ENCODE measurements at regions not wholly inside any gene's neighbourhood (a gene's known extent, or its start where the extent isn't known, plus 50 kb on each side); places are given as distances from the start of the nearest gene placed in this dataset.

DNA sequence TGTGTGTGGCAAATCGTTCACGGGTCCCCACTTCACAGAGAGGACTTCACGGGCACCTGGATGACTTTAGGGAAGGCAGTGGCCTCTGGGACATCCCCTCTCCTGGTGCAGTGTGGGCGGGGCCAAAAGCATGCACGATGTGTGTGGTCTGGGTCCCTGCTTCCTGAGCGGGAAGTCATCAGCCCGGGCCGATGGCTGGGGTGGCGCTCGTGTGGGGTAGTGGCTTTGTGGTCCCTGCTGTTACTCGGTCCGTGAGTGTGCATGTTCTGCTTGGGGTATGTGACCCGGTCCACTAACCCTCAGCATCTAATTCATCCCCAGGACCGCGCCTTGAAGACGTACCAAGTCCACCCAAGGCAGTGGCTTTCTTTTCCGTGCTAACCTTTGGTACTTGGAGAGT is 142.5 kb upstream of the RTL1 start:
- no peak overlapping the region for H3K27ac ChIP-seq
- no peak overlapping the region for H3K9ac ChIP-seq (ENCODE audit: insufficient read length)
- no peak for TF ChIP-seq FOXP2 (optimal IDR thresholded peaks at IDR 0.05; ENCODE audit: control extremely low read depth, extremely low read length, insufficient read depth)
- no peak for TF ChIP-seq EZH2 (IDR thresholded peaks at IDR 0.05)
- TF ChIP-seq POLR2AphosphoS5 (IDR thresholded peaks at IDR 0.05; ENCODE audit: borderline replicate concordance, low read depth, low read length), result no peak
- H3K9me3 ChIP-seq (ENCODE audit: low read depth, low read length), result no peaks in the 10 kb centered on the region
- peaks cover 10% of the 10 kb centered on the region; the same call in 1 of the 2 replicates for H3K36me3 ChIP-seq (ENCODE audit: insufficient read depth, low read length)
- H3K4me3 ChIP-seq, result no peak overlapping the region
- no peak for DNase-seq (ENCODE audit: low read depth, low spot score)

DNA sequence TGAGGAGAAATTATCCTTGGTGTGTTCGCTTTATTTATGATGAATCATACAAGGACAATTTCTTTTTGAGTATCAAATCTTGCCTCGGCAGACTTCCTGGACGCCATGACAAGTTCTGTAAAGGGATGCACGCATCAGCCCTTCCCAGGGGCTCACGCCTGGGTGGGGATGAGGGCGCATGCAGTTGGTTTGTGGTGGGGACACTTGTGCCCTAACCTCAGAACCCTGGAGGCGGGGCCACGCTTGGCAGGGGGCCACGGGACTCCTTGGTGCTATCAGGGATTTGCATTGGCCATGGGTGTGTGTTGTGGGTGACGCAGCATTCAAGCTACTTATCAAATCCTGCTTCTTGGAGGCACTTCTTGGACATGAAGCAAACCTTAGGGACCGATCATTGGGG is 143.8 kb upstream of the RTL1 start:
- no peak for DNase-seq (ENCODE audit: low read depth, low spot score)

DNA sequence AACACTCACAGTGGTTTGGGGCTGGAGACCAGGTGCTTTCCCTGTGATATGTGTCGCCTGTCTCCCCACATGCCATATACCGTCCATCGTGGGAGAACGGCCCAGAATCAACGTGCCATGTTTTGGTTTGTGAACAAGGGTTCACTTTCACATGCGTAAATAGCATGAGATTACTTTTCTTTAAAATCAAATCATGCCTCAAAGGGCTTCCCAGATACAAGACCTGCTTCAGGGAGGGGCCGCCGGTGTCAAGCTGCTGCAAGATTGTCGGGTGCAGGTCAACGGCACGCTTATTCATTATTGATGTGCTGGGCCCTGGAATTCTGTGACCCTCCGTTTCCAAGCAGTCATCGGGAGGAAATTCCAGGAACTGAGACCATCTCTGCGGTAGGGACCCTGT is 145.2 kb upstream of the RTL1 start:
- Histone ChIP-seq H3K9ac (ENCODE audit: insufficient read length) (no peak overlapping the region), H3K9me3 (ENCODE audit: low read depth, low read length) (no peaks in the 10 kb centered on the region), H3K4me3 (no peak overlapping the region), H3K27ac (no peak overlapping the region), H3K36me3 (ENCODE audit: insufficient read depth, low read length) (peaks cover 8% of the 10 kb centered on the region; the same call in 1 of the 2 replicates)
- no peak for DNase-seq (ENCODE audit: low read depth, low spot score)
- TF ChIP-seq POLR2AphosphoS5 (IDR thresholded peaks at IDR 0.05; ENCODE audit: borderline replicate concordance, low read depth, low read length) (no peak), FOXP2 (optimal IDR thresholded peaks at IDR 0.05; ENCODE audit: control extremely low read depth, extremely low read length, insufficient read depth) (no peak), EZH2 (IDR thresholded peaks at IDR 0.05) (no peak)

More for the DNA sequence above, 143.8 kb upstream of the RTL1 start:
- no peak for TF ChIP-seq EZH2 (IDR thresholded peaks at IDR 0.05)
- no peak for TF ChIP-seq FOXP2 (optimal IDR thresholded peaks at IDR 0.05; ENCODE audit: control extremely low read depth, extremely low read length, insufficient read depth)
- no peak for TF ChIP-seq POLR2AphosphoS5 (IDR thresholded peaks at IDR 0.05; ENCODE audit: borderline replicate concordance, low read depth, low read length)
- Histone ChIP-seq H3K9me3 (ENCODE audit: low read depth, low read length) (no peaks in the 10 kb centered on the region), H3K27ac (no peak overlapping the region), H3K9ac (ENCODE audit: insufficient read length) (no peak overlapping the region), H3K36me3 (ENCODE audit: insufficient read depth, low read length) (peaks cover 10% of the 10 kb centered on the region; the same call in 1 of the 2 replicates), H3K4me3 (no peak overlapping the region)

- H3K9me3 ChIP-seq (ENCODE audit: low read depth, low read length), result no peaks in the 10 kb centered on the region
- no peak overlapping the region for H3K9ac ChIP-seq (ENCODE audit: insufficient read length)
- H3K4me3 ChIP-seq, result no peak overlapping the region
- H3K36me3 ChIP-seq (ENCODE audit: insufficient read depth, low read length), result peaks cover 3% of the 10 kb centered on the region; the same call in 1 of the 2 replicates
- DNase-seq (ENCODE audit: low read depth, low spot score), result no peak
- TF ChIP-seq POLR2AphosphoS5 (IDR thresholded peaks at IDR 0.05; ENCODE audit: borderline replicate concordance, low read depth, low read length) (no peak), EZH2 (IDR thresholded peaks at IDR 0.05) (no peak), FOXP2 (optimal IDR thresholded peaks at IDR 0.05; ENCODE audit: control extremely low read depth, extremely low read length, insufficient read depth) (no peak)
- H3K27ac ChIP-seq, result no peak overlapping the region
These were observed 146.0 kb upstream of the RTL1 start for GRCh38 chr14:101049511-101049910.

DNA sequence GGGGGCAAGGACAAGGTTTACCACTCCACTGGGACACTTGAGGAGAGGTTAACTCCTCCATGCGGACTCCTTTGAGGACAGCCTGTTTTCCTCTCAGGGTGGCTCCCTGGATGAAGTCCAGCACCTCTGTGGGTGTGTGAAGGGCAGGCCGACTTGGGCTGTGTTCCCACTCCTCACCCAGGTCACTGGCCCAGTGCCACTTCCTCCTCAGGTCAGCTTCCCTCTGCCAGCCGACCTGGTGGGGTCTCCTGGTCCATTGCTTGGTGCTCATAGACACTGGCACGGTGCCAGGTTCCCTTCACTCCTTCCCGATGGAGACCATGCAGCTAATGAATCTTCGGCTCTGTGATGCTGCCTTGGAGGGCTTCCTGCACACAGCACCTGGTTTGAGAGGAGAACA is 146.4 kb upstream of the RTL1 start:
- Histone ChIP-seq H3K4me3 (no peak overlapping the region), H3K9ac (ENCODE audit: insufficient read length) (no peak overlapping the region), H3K27ac (no peak overlapping the region), H3K36me3 (ENCODE audit: insufficient read depth, low read length) (no peaks in the 10 kb centered on the region; the same call in 1 of the 2 replicates), H3K9me3 (ENCODE audit: low read depth, low read length) (no peaks in the 10 kb centered on the region)
- no peak for DNase-seq (ENCODE audit: low read depth, low spot score)
- TF ChIP-seq EZH2 (IDR thresholded peaks at IDR 0.05) (no peak), POLR2AphosphoS5 (IDR thresholded peaks at IDR 0.05; ENCODE audit: borderline replicate concordance, low read depth, low read length) (no peak), FOXP2 (optimal IDR thresholded peaks at IDR 0.05; ENCODE audit: control extremely low read depth, extremely low read length, insufficient read depth) (no peak)

DNA sequence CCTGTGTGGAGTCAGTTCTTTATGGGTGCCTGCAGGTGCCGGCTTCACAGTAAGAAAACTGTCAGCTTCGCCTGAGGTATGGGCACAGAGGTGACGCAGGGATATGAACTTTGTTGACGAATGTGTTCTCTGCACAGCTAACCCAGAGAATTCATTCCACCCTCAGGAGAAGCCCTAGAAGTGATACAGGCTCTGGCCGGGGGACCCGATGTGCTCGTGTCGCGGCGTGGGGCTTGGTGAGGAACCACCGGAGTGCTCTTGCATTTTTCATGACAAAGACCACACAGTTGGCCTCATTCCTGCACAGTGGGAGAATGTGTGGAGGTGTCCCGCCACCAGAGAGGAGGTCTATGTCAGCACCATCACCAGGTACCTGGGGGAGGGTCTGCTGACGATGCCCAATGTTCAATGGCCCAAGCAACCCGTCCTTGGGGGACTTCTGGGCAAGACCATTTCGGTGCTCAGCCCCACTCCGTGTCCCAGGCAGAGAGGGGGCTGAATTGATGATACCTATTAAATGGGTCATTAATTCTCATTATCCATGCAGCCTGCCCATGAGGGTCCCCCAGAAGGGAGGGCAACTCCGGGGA is 147.5 kb upstream of the RTL1 start:
- Histone ChIP-seq H3K9me3 (ENCODE audit: low read depth, low read length) (no peaks in the 10 kb centered on the region), H3K4me3 (no peak overlapping the region), H3K9ac (ENCODE audit: insufficient read length) (no peak overlapping the region), H3K27ac (no peak overlapping the region), H3K36me3 (ENCODE audit: insufficient read depth, low read length) (peaks cover 2% of the 10 kb centered on the region; the same call in 1 of the 2 replicates)
- TF ChIP-seq EZH2 (IDR thresholded peaks at IDR 0.05), result no peak
- no peak for TF ChIP-seq FOXP2 (optimal IDR thresholded peaks at IDR 0.05; ENCODE audit: control extremely low read depth, extremely low read length, insufficient read depth)
- TF ChIP-seq POLR2AphosphoS5 (IDR thresholded peaks at IDR 0.05; ENCODE audit: borderline replicate concordance, low read depth, low read length), result no peak
- no peak for DNase-seq (ENCODE audit: low read depth, low spot score)

DNA sequence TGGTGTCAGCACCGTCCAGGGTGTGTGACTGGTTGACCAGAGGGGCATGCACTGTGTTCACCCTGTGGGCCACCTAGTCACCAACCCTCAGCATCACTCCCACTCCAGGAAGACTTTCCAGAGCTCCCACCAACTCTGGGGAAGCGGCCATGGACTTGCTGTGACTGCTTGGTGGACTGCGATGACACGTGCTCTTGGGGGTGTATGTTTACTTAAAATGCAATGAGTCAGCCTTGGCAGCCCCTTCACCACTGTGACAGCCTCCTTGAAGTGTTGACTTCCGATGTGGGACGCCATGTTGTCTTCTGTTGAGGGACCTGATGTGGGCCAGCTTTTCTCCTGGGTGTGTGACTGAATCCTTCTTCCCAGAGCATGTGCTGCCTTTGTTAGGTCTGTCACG is 151.1 kb upstream of the RTL1 start:
- no peak for TF ChIP-seq FOXP2 (optimal IDR thresholded peaks at IDR 0.05; ENCODE audit: control extremely low read depth, extremely low read length, insufficient read depth)
- no peak for TF ChIP-seq POLR2AphosphoS5 (IDR thresholded peaks at IDR 0.05; ENCODE audit: borderline replicate concordance, low read depth, low read length)
- TF ChIP-seq EZH2 (IDR thresholded peaks at IDR 0.05), result no peak
- peaks cover 18% of the 10 kb centered on the region for H3K36me3 ChIP-seq (ENCODE audit: insufficient read depth, low read length)
- H3K9me3 ChIP-seq (ENCODE audit: low read depth, low read length), result no peaks in the 10 kb centered on the region
- no peak overlapping the region for H3K27ac ChIP-seq
- H3K4me3 ChIP-seq, result no peak overlapping the region
- no peak overlapping the region for H3K9ac ChIP-seq (ENCODE audit: insufficient read length)
- no peak for DNase-seq (ENCODE audit: low read depth, low spot score)

- no peak for DNase-seq (ENCODE audit: low read depth, low spot score)
- no peak overlapping the region for H3K4me3 ChIP-seq
- H3K9me3 ChIP-seq (ENCODE audit: low read depth, low read length), result no peaks in the 10 kb centered on the region
- TF ChIP-seq EZH2 (IDR thresholded peaks at IDR 0.05) (no peak), POLR2AphosphoS5 (IDR thresholded peaks at IDR 0.05; ENCODE audit: borderline replicate concordance, low read depth, low read length) (no peak)
- peaks cover 18% of the 10 kb centered on the region for H3K36me3 ChIP-seq (ENCODE audit: insufficient read depth, low read length)
- H3K27ac ChIP-seq, result no peak overlapping the region
- no peak overlapping the region for H3K9ac ChIP-seq (ENCODE audit: insufficient read length)
These were observed 151.7 kb upstream of the RTL1 start for GRCh38 chr14:101055106-101055662.

Measured in SK-N-MC (cell line).